H9 (cell line): ENCODE measurements at regions not wholly inside any gene's neighbourhood (a gene's known extent, or its start where the extent isn't known, plus 50 kb on each side); places are given as distances from the start of the nearest gene placed in this dataset.

Experiments used
- DNase-seq: peaks from one replicate; pipeline ENCODE4 v3.0.0-alpha.2; 2017
- H2AFZ ChIP-seq: one replicate; pipeline ENCODE4 v1.6.1; 2013; ENCODE audit warnings: mild to moderate bottlenecking, low read length, control low read depth, moderate library complexity
- H2AK5ac ChIP-seq: 2 replicates; pipeline ENCODE4 v1.6.1; 2013; ENCODE audit warnings: low read length, control low read depth, mixed read lengths; ENCODE audit not compliant: insufficient read length
- H2BK120ac ChIP-seq: one replicate; pipeline ENCODE4 v1.6.1; 2013; ENCODE audit warnings: low read depth, mild to moderate bottlenecking, low read length, control low read depth, inconsistent platforms; ENCODE audit not compliant: poor library complexity, severe bottlenecking
- H2BK12ac ChIP-seq: 2 replicates; pipeline ENCODE4 v1.6.1; 2013; ENCODE audit warnings: low read length, control low read depth, mixed read lengths, low read depth; ENCODE audit not compliant: insufficient read length
- H2BK15ac ChIP-seq: 2 replicates; pipeline ENCODE4 v1.6.1; 2013; ENCODE audit warnings: low read depth, low read length, control low read depth
- H2BK20ac ChIP-seq: one replicate; pipeline ENCODE4 v1.6.1; 2013; ENCODE audit warnings: low read depth, mild to moderate bottlenecking, low read length, control low read depth, inconsistent platforms; ENCODE audit not compliant: poor library complexity, severe bottlenecking
- H2BK5ac ChIP-seq: 2 replicates; pipeline ENCODE4 v1.6.1; 2013; ENCODE audit warnings: low read length, control low read depth, mixed read lengths; ENCODE audit not compliant: insufficient read length
- H3K14ac ChIP-seq: 2 replicates; pipeline ENCODE4 v1.6.1; 2013; ENCODE audit warnings: low read length, control low read depth; ENCODE audit not compliant: insufficient read depth
- H3K18ac ChIP-seq: 2 replicates; pipeline ENCODE4 v1.6.1; 2013; ENCODE audit warnings: low read depth, mild to moderate bottlenecking, mixed read lengths, low read length, control low read depth; ENCODE audit not compliant: insufficient read length
- H3K23ac ChIP-seq: 2 replicates; pipeline ENCODE4 v1.6.1; 2013; ENCODE audit warnings: low read length, control low read depth, mixed read lengths, low read depth; ENCODE audit not compliant: insufficient read length
- H3K23me2 ChIP-seq: 2 replicates; pipeline ENCODE4 v1.6.1; 2013; ENCODE audit warnings: low read depth, mild to moderate bottlenecking, mixed read lengths, low read length, control low read depth; ENCODE audit not compliant: insufficient read length, poor library complexity, severe bottlenecking
- H3K27ac ChIP-seq: 2 replicates; pipeline ENCODE4 v1.5.1; 2013; ENCODE audit warnings: low read length, control low read depth, mixed read lengths, low read depth; ENCODE audit not compliant: insufficient read length
- H3K27me3 ChIP-seq: 2 replicates; pipeline ENCODE4 v1.6.1; 2013; ENCODE audit warnings: low read length, control low read depth, inconsistent platforms; ENCODE audit not compliant: insufficient read depth
- H3K4ac ChIP-seq: 2 replicates; pipeline ENCODE4 v1.6.1; 2013; ENCODE audit warnings: low read depth, mild to moderate bottlenecking, control low read depth, inconsistent platforms, low read length, moderate library complexity
- H3K4me1 ChIP-seq: 2 replicates; pipeline ENCODE4 v1.6.1; 2013; ENCODE audit warnings: low read length, control low read depth, inconsistent platforms; ENCODE audit not compliant: insufficient read depth
- H3K4me2 ChIP-seq: 2 replicates; pipeline ENCODE4 v1.6.1; 2013; ENCODE audit warnings: low read length, control low read depth, mixed read lengths; ENCODE audit not compliant: insufficient read length, insufficient read depth
- H3K56ac ChIP-seq: 2 replicates; pipeline ENCODE4 v1.6.1; 2013; ENCODE audit warnings: low read depth, mild to moderate bottlenecking, mixed read lengths, low read length, control low read depth; ENCODE audit not compliant: insufficient read length
- H3K79me1 ChIP-seq: 2 replicates; pipeline ENCODE4 v1.6.1; 2013; ENCODE audit warnings: low read depth, mild to moderate bottlenecking, moderate library complexity, low read length, control low read depth, inconsistent platforms; ENCODE audit not compliant: insufficient read depth, poor library complexity, severe bottlenecking
- H3K79me2 ChIP-seq: 2 replicates; pipeline ENCODE4 v1.6.1; 2013; ENCODE audit warnings: low read length, control low read depth, inconsistent platforms; ENCODE audit not compliant: insufficient read depth
- H3K9ac ChIP-seq: 2 replicates; pipeline ENCODE4 v1.6.1; 2013; ENCODE audit warnings: low read length, control low read depth, mixed read lengths; ENCODE audit not compliant: insufficient read length; ENCODE audit errors: extremely low read depth
- H3K9me3 ChIP-seq: one replicate; pipeline ENCODE4 v1.6.1; 2013; ENCODE audit warnings: low read depth, low read length, inconsistent platforms; ENCODE audit not compliant: control insufficient read depth
- H3T11ph ChIP-seq: one replicate; pipeline ENCODE4 v1.6.1; 2013; ENCODE audit warnings: mild to moderate bottlenecking, low read length, control low read depth, inconsistent platforms
- H4K20me1 ChIP-seq: one replicate; pipeline ENCODE4 v1.6.1; 2013; ENCODE audit not compliant: control insufficient read depth, insufficient read length, insufficient read depth
- H4K5ac ChIP-seq: 2 replicates; pipeline ENCODE4 v1.6.1; 2013; ENCODE audit warnings: low read depth, mild to moderate bottlenecking, mixed read lengths, low read length, control low read depth; ENCODE audit not compliant: insufficient read length
- H4K8ac ChIP-seq: replicated peaks from 2 replicates; pipeline ENCODE4 v1.6.1; 2013; ENCODE audit warnings: low read length, control low read depth, mixed read lengths, low read depth; ENCODE audit not compliant: insufficient read length
- H4K91ac ChIP-seq: 2 replicates; pipeline ENCODE4 v1.6.1; 2013; ENCODE audit warnings: low read depth, mild to moderate bottlenecking, moderate library complexity, mixed read lengths, low read length, control low read depth; ENCODE audit not compliant: insufficient read length
- H3K27ac Mint-ChIP-seq, 3 experiments: 2 replicates in 2 of 3; 3 replicates in 1 of 3; pipeline ENCODE4 v1.8.0; 2020 to 2021; ENCODE audit warnings: mixed read lengths in 3 of 3, mild to moderate bottlenecking in 1 of 3, moderate library complexity in 1 of 3
- H3K27me3 Mint-ChIP-seq: 2 replicates; pipeline ENCODE4 v1.8.0; 2021; ENCODE audit warnings: low read depth, mild to moderate bottlenecking, moderate library complexity, mixed read lengths
- H3K36me3 Mint-ChIP-seq, 3 experiments: 2 replicates in 2 of 3; 3 replicates in 1 of 3; pipeline ENCODE4 v1.8.0; 2020 to 2021; ENCODE audit warnings: low read depth in 3 of 3, mixed read lengths in 3 of 3; ENCODE audit not compliant: insufficient read depth in 1 of 3
- H3K4me1 Mint-ChIP-seq, 2 experiments: 2 replicates each; pipeline ENCODE4 v1.8.0; 2020; ENCODE audit warnings: mixed read lengths in 2 of 2
- H3K4me3 Mint-ChIP-seq, 2 experiments: 2 replicates in 1 of 2; 3 replicates in 1 of 2; pipeline ENCODE4 v1.8.0; 2020 to 2021; ENCODE audit warnings: mild to moderate bottlenecking in 2 of 2, mixed read lengths in 2 of 2, moderate library complexity in 1 of 2
- H3K9me3 Mint-ChIP-seq, 2 experiments: 2 replicates in 1 of 2; 3 replicates in 1 of 2; pipeline ENCODE4 v1.8.0; 2020; ENCODE audit warnings: mild to moderate bottlenecking in 2 of 2, mixed read lengths in 2 of 2, moderate library complexity in 1 of 2
- CTCF ChIP-seq: fragments of 200-600 bp; sonication (generic); conservative IDR thresholded peaks from 3 replicates; pipeline ENCODE4 v1.8.0; 2021; ENCODE audit warnings: antibody characterized with exemption, mild to moderate bottlenecking
- WGBS: extraction: QIAGEN DNeasy Blood & Tissue Kit; methylation state at CpG from one replicate; pipeline ENCODE4 v1.1.7; 2013; ENCODE audit warnings: missing lambda C conversion rate, low lambda C conversion rate, mixed read lengths; ENCODE audit not compliant: insufficient read length; ENCODE audit errors: extremely low coverage; 5-methylcytosine and 5-hydroxymethylcytosine counted together

DNA sequence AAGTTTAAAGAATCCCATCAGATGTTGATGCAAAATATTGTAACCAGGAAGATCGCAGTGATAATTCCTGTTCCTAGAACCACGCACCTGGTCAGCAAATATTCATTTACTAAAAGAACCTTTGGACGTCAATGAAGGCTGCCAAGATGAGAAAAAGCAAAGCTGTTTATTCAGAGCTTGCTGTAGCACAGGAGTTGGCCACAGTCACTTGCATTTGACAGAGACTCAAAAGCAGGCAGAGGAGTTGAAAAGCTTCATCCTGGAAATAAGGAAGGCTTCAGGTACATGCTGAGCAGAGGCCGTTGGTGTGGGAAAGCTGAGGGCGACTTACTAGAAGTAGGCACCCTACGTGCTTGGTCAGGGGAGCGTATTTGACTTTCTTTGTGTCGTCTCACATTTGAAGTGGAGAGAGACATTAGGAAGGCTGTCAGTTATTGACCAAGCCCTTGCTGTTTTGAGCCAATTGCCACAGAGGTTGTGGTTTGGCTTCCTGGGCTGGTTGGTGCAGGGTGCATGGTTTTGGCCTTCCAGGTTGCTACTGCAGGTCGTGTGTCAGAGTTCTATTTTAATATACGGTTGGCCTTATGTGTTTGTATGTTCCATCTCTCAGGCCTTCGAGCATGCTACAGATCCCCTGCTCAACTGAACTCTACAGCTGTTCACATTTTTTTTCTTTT lies 289.6 kb downstream of the METTL4 start:
- no peaks in the 10 kb centered on the region; a peak in 1 of 5 replicates for H3K9me3 Mint-ChIP-seq
- DNase-seq, result no peak
- Histone ChIP-seq H4K91ac (no peak overlapping the region), H3K18ac (no peak overlapping the region), H3K9ac (no peak overlapping the region), H3K4me1 (no peaks in the 10 kb centered on the region), H3K23ac (no peak overlapping the region), H3K9me3 (no peaks in the 10 kb centered on the region), H2BK120ac (no peak overlapping the region), H3K79me1 (no peaks in the 10 kb centered on the region), H3K23me2 (no peaks in the 10 kb centered on the region), H3K27me3 (no peaks in the 10 kb centered on the region), H2BK20ac (no peak overlapping the region), H3K14ac (no peak overlapping the region), H2BK12ac (no peak overlapping the region), H3K27ac (no peak overlapping the region), H3K4ac (no peak overlapping the region), H4K8ac (no peak overlapping the region), H3K79me2 (no peaks in the 10 kb centered on the region), H2AK5ac (no peak overlapping the region), H2BK15ac (no peak overlapping the region), H3T11ph (no peak overlapping the region), H2BK5ac (no peak overlapping the region), H3K56ac (no peak overlapping the region), H2AFZ (no peak overlapping the region), H4K20me1 (no peaks in the 10 kb centered on the region), H4K5ac (no peak overlapping the region), H3K4me2 (no peak overlapping the region)
- H3K4me1 Mint-ChIP-seq, result peaks cover 10 to 11% of the 10 kb centered on the region in 2 experiments
- no peaks in the 10 kb centered on the region; the same call in 1 of the 2 replicates for H3K27me3 Mint-ChIP-seq
- WGBS, result no CpG with 5 or more reads among the region's 11 CpGs
- H3K36me3 Mint-ChIP-seq, result no peaks in the 10 kb centered on the region
- TF ChIP-seq CTCF, result no peak
- no peak overlapping the region for H3K4me3 Mint-ChIP-seq
- peak overlapping the region in 1 of 3 experiments; percentile 87; a peak in 5 of 7 replicates for H3K27ac Mint-ChIP-seq
